CD4-positive, alpha-beta T cell treated with Interleukin-2 at 100 ng/mL for 4 hours (primary cell): ENCODE measurements at regions not wholly inside any gene's neighbourhood (a gene's known extent, or its start where the extent isn't known, plus 50 kb on each side); places are given as distances from the start of the nearest gene placed in this dataset.
"Not testable (repeated sequence)": the region's sequence is repeated elsewhere in the genome, so short reads cannot be mapped to it uniquely, and the experiment has no call there.

Experiments used
- DNase-seq: peaks from one replicate; pipeline ENCODE4 v3.0.0-alpha.2; 2020; ENCODE audit warnings: low spot score

- DNase-seq, result no peak
These were observed 807.3 kb downstream of the NR4A2 start for GRCh38 chr2:155525199-155525598.

GRCh38 chr2:155519529-155520130 lies 812.9 kb downstream of the NR4A2 start:
- no peak for DNase-seq

- no peak for DNase-seq
These were observed 814.4 kb downstream of the NR4A2 start for GRCh38 chr2:155518094-155518493.

DNA sequence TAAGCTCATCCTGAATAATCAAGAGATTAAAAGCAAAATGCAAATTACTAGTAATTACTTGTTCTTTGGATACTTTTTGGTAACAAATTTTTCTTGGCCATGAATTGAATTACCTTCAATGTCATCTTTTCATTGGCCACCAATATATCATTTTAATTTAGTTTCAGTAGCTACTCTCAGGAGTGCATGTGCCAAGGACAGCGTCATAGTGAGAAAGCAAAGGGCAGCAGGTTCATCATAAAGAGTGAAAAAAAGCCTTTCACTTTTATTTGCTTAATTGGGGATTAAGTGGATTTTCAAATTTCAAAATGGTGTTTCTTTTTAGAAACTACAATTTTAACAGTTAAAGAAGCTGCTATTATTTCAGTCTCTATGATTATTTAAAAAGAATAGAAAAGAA lies 815.2 kb downstream of the NR4A2 start:
- DNase-seq, result no peak

DNA sequence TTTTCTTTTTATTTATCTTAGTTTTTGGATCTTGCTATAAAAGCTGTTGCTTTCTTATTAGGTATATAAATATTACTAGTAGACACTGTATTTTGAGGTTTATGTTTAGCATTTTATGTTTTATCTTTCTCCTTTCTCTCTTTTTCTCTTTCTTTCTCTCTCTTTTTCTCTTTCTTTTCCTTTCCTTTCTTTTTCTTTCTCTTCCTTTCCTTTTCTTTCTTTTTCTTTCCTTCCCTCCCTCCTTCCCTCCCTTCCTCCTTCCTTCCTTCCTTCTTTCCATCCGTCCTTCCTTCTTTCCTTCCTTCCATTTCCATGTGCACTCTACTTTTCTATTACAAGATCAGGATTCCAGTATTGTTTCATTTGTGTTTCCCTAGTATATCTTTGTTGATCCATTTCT lies 814.8 kb downstream of the KCNJ3 start:
- no peak for DNase-seq

- no peak for DNase-seq
These were observed 804.3 kb downstream of the KCNJ3 start for GRCh38 chr2:155502766-155503165.

DNA sequence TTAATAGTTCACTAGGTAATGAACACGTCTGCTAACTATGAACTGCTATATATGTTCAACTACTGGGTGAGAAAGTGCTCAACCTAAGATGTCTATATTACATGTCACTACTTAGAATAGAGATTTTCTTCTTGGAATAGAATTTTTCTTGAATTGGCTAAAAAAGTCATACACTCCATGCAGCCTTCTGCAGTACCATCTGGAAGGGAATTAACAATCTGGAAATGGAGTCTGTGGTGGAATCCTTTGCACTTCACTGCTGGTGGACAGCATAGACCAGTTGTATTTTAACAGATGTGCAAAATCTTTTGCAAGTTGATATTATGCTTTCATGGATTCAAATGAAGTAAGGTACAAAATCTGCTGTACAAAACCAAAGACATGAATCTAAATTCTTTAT lies 799.6 kb downstream of the KCNJ3 start:
- no peak for DNase-seq

GRCh38 chr2:155494744-155495143 lies 796.2 kb downstream of the KCNJ3 start:
- DNase-seq, result no peak

DNA sequence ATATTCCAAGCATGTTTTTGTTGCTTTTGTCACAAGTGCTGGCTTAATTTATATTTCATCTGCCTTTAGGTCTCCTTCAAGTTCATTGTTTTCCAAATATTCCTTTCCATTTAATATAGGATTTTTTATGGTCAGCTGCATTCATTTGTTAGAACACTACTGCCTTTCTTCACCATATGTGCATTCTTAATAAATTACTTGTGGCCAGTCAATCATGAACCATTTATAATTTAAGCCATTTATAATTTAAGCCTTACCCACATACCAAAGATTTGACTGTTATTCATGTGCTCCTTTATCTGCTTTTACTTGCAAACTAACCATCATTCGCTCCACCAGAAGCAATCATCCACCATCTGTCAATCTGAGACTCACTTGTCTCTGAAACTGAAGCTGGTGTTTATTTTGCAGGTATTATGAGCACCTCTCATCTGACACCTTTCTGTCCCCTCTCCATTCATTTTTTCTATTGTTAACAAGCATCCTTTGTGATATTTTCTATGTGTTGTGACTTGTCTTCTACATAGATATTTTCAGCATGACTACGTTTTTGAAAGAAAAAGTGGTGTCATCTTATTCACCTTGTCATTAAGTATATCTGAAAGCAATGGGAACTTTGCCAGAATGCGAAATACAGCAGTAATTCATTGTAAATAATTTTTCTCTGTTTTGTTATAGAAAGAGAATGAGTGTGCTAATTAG lies 786.8 kb downstream of the KCNJ3 start:
- DNase-seq, result no peak

- DNase-seq, result no peak
These were observed 782.6 kb downstream of the KCNJ3 start for GRCh38 chr2:155481141-155481540.

DNA sequence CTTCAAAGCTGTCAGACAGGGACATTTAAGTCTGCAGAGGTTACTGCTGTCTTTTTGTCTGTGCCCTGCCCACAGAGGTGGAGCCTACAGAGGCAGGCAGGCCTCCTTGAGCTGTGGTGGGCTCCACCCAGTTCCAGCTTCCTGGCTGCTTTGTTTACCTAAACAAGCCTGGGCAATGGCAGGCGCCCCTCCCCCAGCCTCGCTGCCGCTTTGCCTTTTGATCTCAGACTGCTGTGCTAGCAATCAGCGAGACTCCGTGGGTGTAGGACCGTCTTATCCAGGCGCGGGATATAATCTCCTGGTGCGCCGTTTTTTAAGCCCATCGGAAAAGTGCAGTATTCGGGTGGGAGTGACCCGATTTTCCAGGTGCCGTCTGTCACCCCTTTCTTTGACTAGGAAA lies 773.5 kb downstream of the KCNJ3 start:
- not testable (repeated sequence) for DNase-seq

GRCh38 chr2:155456222-155456621 lies 757.7 kb downstream of the KCNJ3 start:
- no peak for DNase-seq

DNA sequence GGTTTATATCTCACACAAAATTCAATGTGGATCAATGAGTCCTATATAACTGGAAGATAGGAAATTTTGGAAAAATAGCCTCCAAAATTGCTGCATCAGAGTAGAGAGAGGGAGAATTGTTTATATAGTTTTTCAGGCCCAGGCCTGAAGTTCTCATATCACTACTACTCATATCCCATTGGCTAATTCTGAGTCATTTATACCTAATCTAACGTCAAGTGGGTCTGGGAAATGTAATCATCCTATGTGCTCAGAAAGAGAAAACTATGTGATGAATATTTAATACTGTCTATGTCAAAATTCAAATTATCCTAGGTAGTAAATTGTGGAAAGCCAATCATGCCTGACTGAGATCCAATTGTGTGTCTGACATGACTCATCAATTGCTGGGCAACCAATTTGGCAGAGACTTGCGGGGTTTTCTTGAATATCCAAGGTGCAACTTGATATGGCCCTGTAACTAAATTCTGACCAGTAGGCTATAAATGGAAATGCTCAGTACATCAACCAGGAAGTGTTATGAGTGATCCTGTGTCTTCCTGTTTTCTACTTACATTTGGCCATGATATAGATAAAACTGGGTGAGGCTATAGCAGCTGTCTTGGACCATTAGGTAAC lies 744.4 kb downstream of the KCNJ3 start:
- DNase-seq, result no peak

- no peak for DNase-seq
These were observed 743.6 kb downstream of the KCNJ3 start for GRCh38 chr2:155442088-155442487.

DNA sequence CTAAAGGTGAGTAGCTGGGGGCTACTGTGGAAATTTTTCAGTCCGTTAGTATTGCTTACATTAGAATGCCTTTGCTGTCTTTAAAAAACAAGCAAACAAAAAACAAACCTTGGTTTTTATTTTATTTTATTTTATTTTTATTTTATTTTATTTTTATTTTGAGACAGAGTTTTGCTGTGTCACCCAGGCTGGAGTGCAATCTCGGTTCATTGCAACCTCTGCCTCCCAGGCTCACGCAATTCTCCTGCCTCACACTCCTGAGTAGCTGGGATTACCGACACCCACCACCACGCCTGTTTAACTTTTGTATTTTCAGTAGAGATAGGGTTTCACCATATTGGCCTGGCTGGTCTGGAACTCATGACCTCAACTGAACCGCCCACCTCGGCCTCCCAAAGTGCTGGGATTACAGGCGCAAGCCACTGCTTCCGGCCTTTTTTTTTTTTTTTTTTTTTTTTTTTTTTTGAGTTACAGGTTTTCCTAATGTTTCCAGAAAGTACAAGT lies 732.6 kb downstream of the KCNJ3 start:
- DNase-seq, result no peak

DNA sequence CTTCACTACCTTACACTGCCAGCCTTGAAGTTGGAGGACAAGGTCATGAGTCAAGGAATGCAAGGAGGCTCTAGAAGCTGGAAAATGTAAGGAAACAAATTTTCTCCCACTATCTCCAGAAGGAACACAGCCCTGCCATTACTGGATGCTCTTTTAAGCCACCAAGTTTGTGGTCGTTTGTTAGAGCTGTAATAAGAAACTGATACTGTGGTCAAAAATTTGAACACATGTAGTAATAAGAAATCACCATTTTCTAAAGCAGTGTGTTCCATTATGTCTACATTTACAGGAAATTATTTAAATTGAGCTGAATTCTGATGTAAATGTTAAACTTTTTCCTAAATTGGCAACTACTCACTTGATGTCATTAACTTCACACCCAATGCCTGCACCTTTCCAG lies 729.0 kb downstream of the KCNJ3 start:
- no peak for DNase-seq

- DNase-seq, result no peak
These were observed 726.0 kb downstream of the KCNJ3 start for GRCh38 chr2:155424518-155424917.

- no peak for DNase-seq
These were observed 720.3 kb downstream of the KCNJ3 start for GRCh38 chr2:155418753-155419152.

DNA sequence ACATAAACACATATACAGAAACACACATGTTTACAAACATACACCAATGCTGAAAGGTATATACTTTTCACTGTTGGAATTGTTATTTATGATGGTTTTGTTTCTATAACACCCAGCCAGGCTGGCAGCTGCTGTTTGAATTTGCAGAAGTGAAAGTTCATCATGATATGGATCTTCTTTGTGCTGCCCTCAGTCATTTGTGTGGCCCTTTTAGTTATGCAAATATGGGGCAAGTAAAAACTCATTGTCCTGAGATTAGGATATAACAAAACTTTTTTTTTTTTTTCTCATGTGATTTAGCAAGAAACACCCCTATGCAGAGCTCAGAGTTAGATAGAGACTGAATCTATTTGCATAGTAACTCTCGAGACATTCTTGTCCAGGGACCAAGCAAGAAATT lies 714.1 kb downstream of the KCNJ3 start:
- no peak for DNase-seq

DNA sequence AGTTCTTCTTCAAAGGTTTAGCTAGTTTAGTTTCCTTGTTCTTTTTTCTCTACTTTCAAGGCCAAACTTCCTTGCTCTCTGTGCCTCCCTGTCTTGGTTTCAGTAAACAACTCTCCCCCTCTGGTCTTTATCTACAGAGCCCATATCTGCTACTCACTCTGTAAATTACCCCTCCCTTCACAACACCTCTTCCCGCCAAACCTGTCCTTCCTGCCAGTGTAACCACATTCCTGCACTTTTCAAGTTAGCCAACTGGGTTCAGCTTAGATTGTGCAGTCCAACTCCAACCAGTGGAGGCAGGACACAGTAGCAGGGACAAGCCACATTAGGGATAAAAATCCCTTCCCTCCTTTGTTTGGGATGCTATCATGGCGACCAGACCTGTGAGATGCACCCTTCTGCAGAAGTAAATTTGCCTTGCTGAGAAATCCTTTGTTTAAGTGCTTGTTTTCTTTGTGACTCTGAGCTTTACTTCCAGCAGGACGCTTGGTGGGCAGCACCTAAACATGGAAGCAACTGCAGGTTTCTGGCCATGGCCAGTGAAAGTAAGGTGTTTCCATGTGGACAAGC lies 706.0 kb downstream of the KCNJ3 start:
- DNase-seq, result no peak

- no peak for DNase-seq
These were observed 694.9 kb downstream of the KCNJ3 start for GRCh38 chr2:155393406-155393805.

DNA sequence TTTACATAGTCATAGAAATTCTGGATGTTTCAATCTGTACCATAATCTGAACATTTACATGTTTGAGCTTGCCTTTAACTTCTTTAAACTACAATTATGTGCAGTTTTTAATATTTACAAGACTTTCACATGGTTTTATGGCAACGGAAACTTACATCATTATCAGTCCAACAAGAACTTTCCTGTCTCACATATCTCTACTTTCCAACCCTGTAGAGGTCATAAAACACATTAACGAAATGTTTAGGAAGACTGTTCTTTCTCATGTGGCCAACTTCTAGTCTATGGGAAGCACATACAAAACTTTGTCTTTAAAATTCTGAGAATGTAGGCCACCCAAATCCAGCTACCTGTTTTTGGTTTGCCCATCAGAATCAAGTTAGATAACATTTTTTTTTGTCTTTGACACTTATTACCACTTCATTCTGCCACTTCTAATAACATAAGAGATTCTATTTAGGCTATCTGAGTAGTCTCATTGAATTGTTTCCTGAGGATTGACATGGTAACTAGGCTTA lies 693.2 kb downstream of the KCNJ3 start:
- DNase-seq, result no peak

GRCh38 chr2:155389224-155389623 lies 690.7 kb downstream of the KCNJ3 start:
- DNase-seq, result no peak
